Neural progenitor cell (in vitro differentiated cells): ENCODE measurements at regions not wholly inside any gene's neighbourhood (a gene's known extent, or its start where the extent isn't known, plus 50 kb on each side); places are given as distances from the start of the nearest gene placed in this dataset.

Experiments
- DNase-seq: peaks from one replicate; pipeline ENCODE4 v3.0.0-alpha.2; 2016; ENCODE audit warnings: low spot score
- H2AFZ ChIP-seq: fragments of 200-600 bp; sonication (generic); replicated peaks from 2 replicates; pipeline ENCODE4 v1.6.1; 2016; ENCODE audit warnings: antibody characterized with exemption
- H3F3A ChIP-seq: fragments of 200-600 bp; sonication (generic); 2 replicates; pipeline ENCODE4 v1.6.1; 2016; ENCODE audit warnings: antibody characterized with exemption, low read depth
- H3K27ac ChIP-seq: fragments of 200-600 bp; sonication (generic); 2 replicates; pipeline ENCODE4 v1.5.1; 2016; ENCODE audit warnings: mild to moderate bottlenecking
- H3K27me3 ChIP-seq: fragments of 200-600 bp; sonication (generic); 2 replicates; pipeline ENCODE4 v1.6.1; 2016; ENCODE audit warnings: mild to moderate bottlenecking, moderate library complexity
- H3K36me3 ChIP-seq: fragments of 200-600 bp; sonication (generic); 2 replicates; pipeline ENCODE4 v1.5.1; 2016
- H3K4me1 ChIP-seq: fragments of 200-600 bp; sonication (generic); 2 replicates; pipeline ENCODE4 v1.6.1; 2016; ENCODE audit warnings: mixed run types
- H3K4me2 ChIP-seq: fragments of 200-600 bp; sonication (generic); 2 replicates; pipeline ENCODE4 v1.6.1; 2016
- H3K4me3 ChIP-seq: fragments of 200-600 bp; sonication (generic); 2 replicates; pipeline ENCODE4 v1.5.1; 2016
- H3K79me2 ChIP-seq: fragments of 200-600 bp; sonication (generic); 2 replicates; pipeline ENCODE4 v1.6.1; 2016; ENCODE audit warnings: low read depth
- H3K9ac ChIP-seq: fragments of 200-600 bp; sonication (generic); 2 replicates; pipeline ENCODE4 v1.6.1; 2016
- H3K9me3 ChIP-seq: fragments of 200-600 bp; sonication (generic); 2 replicates; pipeline ENCODE4 v1.5.1; 2016; ENCODE audit warnings: low read depth
- H4K20me1 ChIP-seq: fragments of 200-600 bp; sonication (generic); 2 replicates; pipeline ENCODE4 v1.6.1; 2016; ENCODE audit warnings: low read depth
- H3K27ac Mint-ChIP-seq: 3 replicates; pipeline ENCODE4 v1.8.0; 2021; ENCODE audit warnings: mixed read lengths
- H3K27me3 Mint-ChIP-seq: 2 replicates; pipeline ENCODE4 v1.8.0; 2022; ENCODE audit warnings: low read depth, mild to moderate bottlenecking, inconsistent platforms, moderate library complexity, mixed read lengths; ENCODE audit not compliant: insufficient read depth
- H3K36me3 Mint-ChIP-seq: 3 replicates; pipeline ENCODE4 v1.8.0; 2021; ENCODE audit warnings: mixed read lengths
- H3K4me1 Mint-ChIP-seq: 3 replicates; pipeline ENCODE4 v1.8.0; 2021; ENCODE audit warnings: mixed read lengths
- H3K4me3 Mint-ChIP-seq: 3 replicates; pipeline ENCODE4 v1.8.0; 2021; ENCODE audit warnings: mild to moderate bottlenecking, moderate library complexity, mixed read lengths
- H3K9me3 Mint-ChIP-seq: 3 replicates; pipeline ENCODE4 v1.8.0; 2020; ENCODE audit warnings: mixed read lengths
- EZH2 ChIP-seq: fragments of 200-600 bp; sonication (generic); IDR thresholded peaks from 2 replicates; pipeline ENCODE4 v1.6.1; 2017; ENCODE audit warnings: antibody characterized with exemption, mild to moderate bottlenecking, moderate library complexity
- EZH2phosphoT487 ChIP-seq: fragments of 200-600 bp; sonication (generic); IDR thresholded peaks from 2 replicates; pipeline ENCODE4 v1.6.1; 2017; ENCODE audit warnings: antibody characterized with exemption
- TF ChIP-seq, protein P1 (sequence below): fragments of 200-600 bp; sonication (generic); IDR thresholded peaks from 2 replicates; pipeline ENCODE4 v1.5.1; 2017; ENCODE audit warnings: antibody characterized with exemption, mild to moderate bottlenecking

- Histone ChIP-seq H3K4me2 (no peak overlapping the region), H2AFZ (no peak overlapping the region), H3K79me2 (no peaks in the 10 kb centered on the region), H3F3A (no peaks in the 10 kb centered on the region), H3K36me3 (no peaks in the 10 kb centered on the region), H3K4me3 (no peak overlapping the region), H4K20me1 (no peaks in the 10 kb centered on the region), H3K27me3 (no peaks in the 10 kb centered on the region), H3K9me3 (no peaks in the 10 kb centered on the region), H3K27ac (no peak overlapping the region), H3K9ac (no peak overlapping the region), H3K4me1 (no peaks in the 10 kb centered on the region)
- no peak overlapping the region for H3K27ac Mint-ChIP-seq
- no peak for TF ChIP-seq EZH2phosphoT487
- TF ChIP-seq EZH2 = no peak
- TF ChIP-seq, protein P1, sequence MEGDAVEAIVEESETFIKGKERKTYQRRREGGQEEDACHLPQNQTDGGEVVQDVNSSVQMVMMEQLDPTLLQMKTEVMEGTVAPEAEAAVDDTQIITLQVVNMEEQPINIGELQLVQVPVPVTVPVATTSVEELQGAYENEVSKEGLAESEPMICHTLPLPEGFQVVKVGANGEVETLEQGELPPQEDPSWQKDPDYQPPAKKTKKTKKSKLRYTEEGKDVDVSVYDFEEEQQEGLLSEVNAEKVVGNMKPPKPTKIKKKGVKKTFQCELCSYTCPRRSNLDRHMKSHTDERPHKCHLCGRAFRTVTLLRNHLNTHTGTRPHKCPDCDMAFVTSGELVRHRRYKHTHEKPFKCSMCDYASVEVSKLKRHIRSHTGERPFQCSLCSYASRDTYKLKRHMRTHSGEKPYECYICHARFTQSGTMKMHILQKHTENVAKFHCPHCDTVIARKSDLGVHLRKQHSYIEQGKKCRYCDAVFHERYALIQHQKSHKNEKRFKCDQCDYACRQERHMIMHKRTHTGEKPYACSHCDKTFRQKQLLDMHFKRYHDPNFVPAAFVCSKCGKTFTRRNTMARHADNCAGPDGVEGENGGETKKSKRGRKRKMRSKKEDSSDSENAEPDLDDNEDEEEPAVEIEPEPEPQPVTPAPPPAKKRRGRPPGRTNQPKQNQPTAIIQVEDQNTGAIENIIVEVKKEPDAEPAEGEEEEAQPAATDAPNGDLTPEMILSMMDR = no peak
- no peaks in the 10 kb centered on the region for H3K9me3 Mint-ChIP-seq
- no peak for DNase-seq
- no peaks in the 10 kb centered on the region for H3K27me3 Mint-ChIP-seq
- H3K4me3 Mint-ChIP-seq = no peak overlapping the region
- no peaks in the 10 kb centered on the region for H3K36me3 Mint-ChIP-seq
- H3K4me1 Mint-ChIP-seq = peaks cover 3% of the 10 kb centered on the region
These were observed 1105.4 kb downstream of the TUSC7 start for GRCh38 chr3:117814975-117815374.

- Mint-ChIP-seq H3K27ac (no peak overlapping the region), H3K4me1 (no peaks in the 10 kb centered on the region), H3K9me3 (no peaks in the 10 kb centered on the region), H3K4me3 (no peak overlapping the region), H3K27me3 (no peaks in the 10 kb centered on the region), H3K36me3 (no peaks in the 10 kb centered on the region)
- Histone ChIP-seq H3K27me3 (no peaks in the 10 kb centered on the region), H3F3A (no peaks in the 10 kb centered on the region), H3K9ac (no peak overlapping the region), H3K9me3 (no peaks in the 10 kb centered on the region), H2AFZ (no peak overlapping the region), H3K27ac (no peak overlapping the region), H3K36me3 (no peaks in the 10 kb centered on the region), H3K79me2 (no peaks in the 10 kb centered on the region), H3K4me2 (no peak overlapping the region), H3K4me3 (no peak overlapping the region), H4K20me1 (no peaks in the 10 kb centered on the region), H3K4me1 (no peaks in the 10 kb centered on the region)
- TF ChIP-seq, protein P1 = no peak
- TF ChIP-seq EZH2phosphoT487 = no peak
- TF ChIP-seq EZH2 = no peak
- no peak for DNase-seq
These were observed 1107.5 kb downstream of the TUSC7 start for GRCh38 chr3:117817103-117817502.

- Histone ChIP-seq H3K4me2 (no peak overlapping the region), H3K9ac (no peak overlapping the region), H3K27me3 (no peaks in the 10 kb centered on the region), H3K4me3 (no peak overlapping the region), H3K4me1 (no peaks in the 10 kb centered on the region), H3F3A (no peaks in the 10 kb centered on the region), H4K20me1 (no peaks in the 10 kb centered on the region), H3K79me2 (no peaks in the 10 kb centered on the region), H3K9me3 (no peaks in the 10 kb centered on the region), H2AFZ (no peak overlapping the region), H3K27ac (no peak overlapping the region), H3K36me3 (no peaks in the 10 kb centered on the region)
- Mint-ChIP-seq H3K27ac (no peak overlapping the region), H3K4me1 (no peaks in the 10 kb centered on the region), H3K4me3 (no peak overlapping the region), H3K9me3 (no peaks in the 10 kb centered on the region), H3K36me3 (no peaks in the 10 kb centered on the region), H3K27me3 (no peaks in the 10 kb centered on the region)
- no peak for DNase-seq
- no peak for TF ChIP-seq EZH2phosphoT487
- TF ChIP-seq EZH2 = no peak
- TF ChIP-seq, protein P1 = no peak
These were observed 1109.0 kb downstream of the TUSC7 start for GRCh38 chr3:117818592-117818991.
